Stimulated activated naive B cell treated with anti-CD40 and anti-IgM and Interleukin-4, amounts not matched to agents 10 μg/mL and 1 μg/mL and 100 μg/mL, for 72 hours (primary cell): ENCODE measurements at regions not wholly inside any gene's neighbourhood (a gene's known extent, or its start where the extent isn't known, plus 50 kb on each side); places are given as distances from the start of the nearest gene placed in this dataset.
"Not testable (repeated sequence)": the region's sequence is repeated elsewhere in the genome, so short reads cannot be mapped to it uniquely, and the experiment has no call there.

Experiments
- ATAC-seq, 2 donors: fragments of 150-1000 bp; cut with Tn5 transposase; replicated peaks; 2 replicates each; pipeline ENCODE4 v1.10.0; 2021; ENCODE audit warnings: moderate library complexity in 1 of 2
- DNase-seq: peaks from one replicate; pipeline ENCODE4 v3.0.0; 2021
- H3K27ac Mint-ChIP-seq: one replicate; pipeline ENCODE4 v1.8.0; 2022; ENCODE audit warnings: mild to moderate bottlenecking, mixed read lengths
- H3K27me3 Mint-ChIP-seq, 2 donors: one replicate each; pipeline ENCODE4 v1.8.0; 2022; ENCODE audit warnings: mixed read lengths in 2 of 2
- H3K36me3 Mint-ChIP-seq, 2 donors: one replicate each; pipeline ENCODE4 v1.8.0; 2022; ENCODE audit warnings: mixed read lengths in 2 of 2, mild to moderate bottlenecking in 1 of 2
- H3K4me1 Mint-ChIP-seq, 2 donors: one replicate each; pipeline ENCODE4 v1.8.0; 2022; ENCODE audit warnings: mixed read lengths in 2 of 2, mild to moderate bottlenecking in 1 of 2
- H3K4me3 Mint-ChIP-seq, 2 donors: one replicate each; pipeline ENCODE4 v1.8.0; 2022; ENCODE audit warnings: mild to moderate bottlenecking in 2 of 2, mixed read lengths in 2 of 2, moderate library complexity in 1 of 2
- H3K9me3 Mint-ChIP-seq, 2 donors: one replicate each; pipeline ENCODE4 v1.8.0; 2022; ENCODE audit warnings: mixed read lengths in 2 of 2, mild to moderate bottlenecking in 1 of 2

GRCh38 chr2:131584380-131584779, 56.7 kb downstream of the CCDC74A start:
- H3K27me3 Mint-ChIP-seq: peaks cover 53 to 58% of the 10 kb centered on the region in 2 donors

GRCh38 chr2:131584940-131585339, 57.3 kb downstream of the CCDC74A start:
- DNase-seq (peak; percentile 5), ATAC-seq (peak; percentile 89)
- Mint-ChIP-seq H3K4me3 (peak overlapping the region in 1 of 2 donors; percentile 31), H3K4me1 (peaks cover 15 to 32% of the 10 kb centered on the region in 2 donors), H3K9me3 (no peaks in the 10 kb centered on the region), H3K27ac (peak overlapping the region; percentile 56), H3K27me3 (peaks cover 48 to 52% of the 10 kb centered on the region in 2 donors), H3K36me3 (no peaks in the 10 kb centered on the region)

More at GRCh38 chr2:131584380-131584779, 56.7 kb downstream of the CCDC74A start:
- ATAC-seq: peak; percentile 75 to 85
- H3K36me3 Mint-ChIP-seq: no peaks in the 10 kb centered on the region
- no peak for DNase-seq
- no peak overlapping the region for H3K27ac Mint-ChIP-seq
- no peaks in the 10 kb centered on the region for H3K9me3 Mint-ChIP-seq
- H3K4me1 Mint-ChIP-seq: peaks cover 15 to 32% of the 10 kb centered on the region in 2 donors
- no peak overlapping the region for H3K4me3 Mint-ChIP-seq

GRCh38 chr2:131588152-131588873, 60.6 kb downstream of the CCDC74A start:
- H3K36me3 Mint-ChIP-seq: no peaks in the 10 kb centered on the region
- H3K4me1 Mint-ChIP-seq: peaks cover 15 to 32% of the 10 kb centered on the region in 2 donors
- H3K4me3 Mint-ChIP-seq: no peak overlapping the region
- H3K9me3 Mint-ChIP-seq: no peaks in the 10 kb centered on the region
- DNase-seq (no peak), ATAC-seq (peak; percentile 15 to 32)
- H3K27me3 Mint-ChIP-seq: peaks cover 23 to 31% of the 10 kb centered on the region in 2 donors
- no peak overlapping the region for H3K27ac Mint-ChIP-seq

- not testable (repeated sequence) for H3K27ac Mint-ChIP-seq, H3K36me3 Mint-ChIP-seq
Observed at GRCh38 chr2:131589126-131589525, 61.4 kb downstream of the CCDC74A start.

GRCh38 chr2:131590366-131590765, 62.7 kb downstream of the CCDC74A start:
- H3K27ac Mint-ChIP-seq: no peak overlapping the region

More at GRCh38 chr2:131589126-131589525, 61.4 kb downstream of the CCDC74A start:
- not testable (repeated sequence) for H3K4me3 Mint-ChIP-seq, DNase-seq, ATAC-seq, H3K9me3 Mint-ChIP-seq
- Mint-ChIP-seq H3K27me3 (peaks cover 15 to 23% of the 10 kb centered on the region in 2 donors), H3K4me1 (peaks cover 13 to 28% of the 10 kb centered on the region in 2 donors)

GRCh38 chr2:131590896-131591295, 63.2 kb downstream of the CCDC74A start:
- DNase-seq: no peak
- ATAC-seq: no peak
- H3K4me3 Mint-ChIP-seq: no peak overlapping the region
- no peak overlapping the region for H3K27ac Mint-ChIP-seq
- H3K36me3 Mint-ChIP-seq: no peaks in the 10 kb centered on the region
- H3K27me3 Mint-ChIP-seq: peaks cover 7 to 16% of the 10 kb centered on the region in 2 donors
- peaks cover 7 to 12% of the 10 kb centered on the region in 2 donors for H3K4me1 Mint-ChIP-seq
- no peaks in the 10 kb centered on the region for H3K9me3 Mint-ChIP-seq

More at GRCh38 chr2:131590366-131590765, 62.7 kb downstream of the CCDC74A start:
- Mint-ChIP-seq H3K4me1 (peaks cover 7 to 15% of the 10 kb centered on the region in 2 donors), H3K9me3 (no peaks in the 10 kb centered on the region), H3K27me3 (peaks cover 11 to 21% of the 10 kb centered on the region in 2 donors), H3K36me3 (no peaks in the 10 kb centered on the region), H3K4me3 (no peak overlapping the region)
- DNase-seq (no peak), ATAC-seq (no peak)

- not testable (repeated sequence) for H3K9me3 Mint-ChIP-seq, H3K4me1 Mint-ChIP-seq, DNase-seq, H3K27ac Mint-ChIP-seq, ATAC-seq, H3K36me3 Mint-ChIP-seq, H3K4me3 Mint-ChIP-seq
- H3K27me3 Mint-ChIP-seq: peaks cover 6 to 16% of the 10 kb centered on the region in 2 donors
Observed at GRCh38 chr2:131596561-131596960, 68.9 kb downstream of the CCDC74A start.

- not testable (repeated sequence) for ATAC-seq, H3K27ac Mint-ChIP-seq, H3K9me3 Mint-ChIP-seq, H3K4me1 Mint-ChIP-seq, H3K36me3 Mint-ChIP-seq, DNase-seq, H3K4me3 Mint-ChIP-seq
- H3K27me3 Mint-ChIP-seq: peaks cover 11 to 14% of the 10 kb centered on the region in 2 donors
Observed at GRCh38 chr2:131602444-131602843, 74.8 kb downstream of the CCDC74A start.

- not testable (repeated sequence) for ATAC-seq, H3K36me3 Mint-ChIP-seq, H3K27ac Mint-ChIP-seq, H3K4me1 Mint-ChIP-seq, DNase-seq, H3K9me3 Mint-ChIP-seq, H3K4me3 Mint-ChIP-seq
- peaks cover 8 to 22% of the 10 kb centered on the region in 2 donors for H3K27me3 Mint-ChIP-seq
Observed at GRCh38 chr2:131604652-131605051, 77.0 kb downstream of the CCDC74A start.

GRCh38 chr2:131606366-131606765, 78.7 kb downstream of the CCDC74A start:
- DNase-seq: not testable (repeated sequence)

GRCh38 chr2:131607056-131607455, 79.4 kb downstream of the CCDC74A start:
- not testable (repeated sequence) for ATAC-seq, H3K9me3 Mint-ChIP-seq, H3K27ac Mint-ChIP-seq, H3K4me1 Mint-ChIP-seq, H3K4me3 Mint-ChIP-seq, H3K36me3 Mint-ChIP-seq, DNase-seq
- H3K27me3 Mint-ChIP-seq: peaks cover 8 to 22% of the 10 kb centered on the region in 2 donors

More at GRCh38 chr2:131606366-131606765, 78.7 kb downstream of the CCDC74A start:
- not testable (repeated sequence) for ATAC-seq, H3K4me3 Mint-ChIP-seq, H3K9me3 Mint-ChIP-seq, H3K4me1 Mint-ChIP-seq, H3K27ac Mint-ChIP-seq, H3K36me3 Mint-ChIP-seq
- H3K27me3 Mint-ChIP-seq: peaks cover 8 to 22% of the 10 kb centered on the region in 2 donors

- H3K4me3 Mint-ChIP-seq, H3K27ac Mint-ChIP-seq, H3K4me1 Mint-ChIP-seq, H3K9me3 Mint-ChIP-seq, H3K36me3 Mint-ChIP-seq, ATAC-seq, DNase-seq: not testable (repeated sequence)
- peaks cover 16 to 25% of the 10 kb centered on the region in 2 donors for H3K27me3 Mint-ChIP-seq
Observed at GRCh38 chr2:131614539-131614938, 86.9 kb downstream of the CCDC74A start.

- not testable (repeated sequence) for DNase-seq, ATAC-seq, H3K27ac Mint-ChIP-seq, H3K4me1 Mint-ChIP-seq, H3K9me3 Mint-ChIP-seq, H3K4me3 Mint-ChIP-seq, H3K36me3 Mint-ChIP-seq
- H3K27me3 Mint-ChIP-seq: peaks cover 21 to 28% of the 10 kb centered on the region in 2 donors
Observed at GRCh38 chr2:131618320-131618719, 90.6 kb downstream of the CCDC74A start.

GRCh38 chr2:131622874-131623273, 95.2 kb downstream of the CCDC74A start:
- not testable (repeated sequence) for H3K9me3 Mint-ChIP-seq, H3K36me3 Mint-ChIP-seq, H3K4me1 Mint-ChIP-seq, H3K27ac Mint-ChIP-seq, H3K4me3 Mint-ChIP-seq, ATAC-seq, DNase-seq
- H3K27me3 Mint-ChIP-seq: peaks cover 10 to 16% of the 10 kb centered on the region in 2 donors

- H3K9me3 Mint-ChIP-seq, H3K27me3 Mint-ChIP-seq, H3K36me3 Mint-ChIP-seq, H3K4me1 Mint-ChIP-seq, DNase-seq, ATAC-seq, H3K27ac Mint-ChIP-seq, H3K4me3 Mint-ChIP-seq: not testable (repeated sequence)
Observed at GRCh38 chr2:131626011-131626410, 98.3 kb downstream of the CCDC74A start.
